Glutamatergic neuron (in vitro differentiated cells): ENCODE measurements at regions not wholly inside any gene's neighbourhood (a gene's known extent, or its start where the extent isn't known, plus 50 kb on each side); places are given as distances from the start of the nearest gene placed in this dataset.

Experiments used
- DNase-seq: peaks from one replicate; pipeline ENCODE4 v3.0.0; 2022
- H3K27ac Mint-ChIP-seq: one replicate; pipeline ENCODE4 v1.8.0; 2020; ENCODE audit warnings: mild to moderate bottlenecking, mixed read lengths, inconsistent platforms; ENCODE audit not compliant: unreplicated experiment
- H3K27me3 Mint-ChIP-seq: one replicate; pipeline ENCODE4 v1.8.0; 2020; ENCODE audit warnings: mild to moderate bottlenecking, moderate library complexity, mixed read lengths, inconsistent platforms; ENCODE audit not compliant: unreplicated experiment
- H3K36me3 Mint-ChIP-seq: one replicate; pipeline ENCODE4 v1.8.0; 2020; ENCODE audit warnings: mild to moderate bottlenecking, mixed read lengths, inconsistent platforms; ENCODE audit not compliant: unreplicated experiment
- H3K4me1 Mint-ChIP-seq: one replicate; pipeline ENCODE4 v1.8.0; 2020; ENCODE audit warnings: mild to moderate bottlenecking, low read depth, mixed read lengths, inconsistent platforms; ENCODE audit not compliant: unreplicated experiment
- H3K4me3 Mint-ChIP-seq: one replicate; pipeline ENCODE4 v1.8.0; 2020; ENCODE audit warnings: mild to moderate bottlenecking, mixed read lengths, inconsistent platforms; ENCODE audit not compliant: unreplicated experiment
- H3K9me3 Mint-ChIP-seq: one replicate; pipeline ENCODE4 v1.8.0; 2020; ENCODE audit warnings: mild to moderate bottlenecking, moderate library complexity, mixed read lengths, inconsistent platforms; ENCODE audit not compliant: unreplicated experiment
- CTCF ChIP-seq: fragments of 200-600 bp; sonication (generic); IDR thresholded peaks from one replicate; pipeline ENCODE4 v1.5.0; 2021; ENCODE audit not compliant: partially characterized antibody, unreplicated experiment

GRCh38 chr3:125654526-125654925 is 59.2 kb upstream of the OSBPL11 start:
- no peak overlapping the region for H3K27ac Mint-ChIP-seq
- H3K9me3 Mint-ChIP-seq: peaks cover 2% of the 10 kb centered on the region
- TF ChIP-seq CTCF: no peak
- H3K36me3 Mint-ChIP-seq: no peaks in the 10 kb centered on the region
- DNase-seq: no peak
- H3K27me3 Mint-ChIP-seq: no peaks in the 10 kb centered on the region
- peaks cover 6% of the 10 kb centered on the region for H3K4me1 Mint-ChIP-seq
- no peak overlapping the region for H3K4me3 Mint-ChIP-seq

GRCh38 chr3:125662675-125663074 is 67.4 kb upstream of the OSBPL11 start:
- H3K9me3 Mint-ChIP-seq: no peaks in the 10 kb centered on the region

GRCh38 chr3:125670352-125670751 is 75.1 kb upstream of the OSBPL11 start:
- no peak overlapping the region for H3K27ac Mint-ChIP-seq
- H3K4me1 Mint-ChIP-seq: no peaks in the 10 kb centered on the region
- peaks cover 2% of the 10 kb centered on the region for H3K27me3 Mint-ChIP-seq
- H3K4me3 Mint-ChIP-seq: no peak overlapping the region
- DNase-seq: no peak
- TF ChIP-seq CTCF: no peak
- H3K36me3 Mint-ChIP-seq: no peaks in the 10 kb centered on the region
- H3K9me3 Mint-ChIP-seq: no peaks in the 10 kb centered on the region

More at GRCh38 chr3:125662675-125663074, 67.4 kb upstream of the OSBPL11 start:
- no peak for TF ChIP-seq CTCF
- no peak for DNase-seq
- no peaks in the 10 kb centered on the region for H3K36me3 Mint-ChIP-seq
- H3K27ac Mint-ChIP-seq: no peak overlapping the region
- no peak overlapping the region for H3K4me3 Mint-ChIP-seq
- H3K4me1 Mint-ChIP-seq: no peaks in the 10 kb centered on the region
- no peaks in the 10 kb centered on the region for H3K27me3 Mint-ChIP-seq

- Mint-ChIP-seq H3K9me3 (no peaks in the 10 kb centered on the region), H3K4me3 (no peak overlapping the region), H3K27ac (no peak overlapping the region), H3K4me1 (no peaks in the 10 kb centered on the region), H3K27me3 (peaks cover 2% of the 10 kb centered on the region), H3K36me3 (no peaks in the 10 kb centered on the region)
- TF ChIP-seq CTCF: no peak
- DNase-seq: no peak
Observed at GRCh38 chr3:125670945-125671344, 75.6 kb upstream of the OSBPL11 start.

GRCh38 chr3:125671461-125672243 is 76.4 kb upstream of the OSBPL11 start:
- no peaks in the 10 kb centered on the region for H3K4me1 Mint-ChIP-seq
- H3K27ac Mint-ChIP-seq: no peak overlapping the region
- H3K4me3 Mint-ChIP-seq: no peak overlapping the region
- no peaks in the 10 kb centered on the region for H3K9me3 Mint-ChIP-seq
- no peak for DNase-seq
- no peaks in the 10 kb centered on the region for H3K36me3 Mint-ChIP-seq
- H3K27me3 Mint-ChIP-seq: peaks cover 2% of the 10 kb centered on the region
- TF ChIP-seq CTCF: no peak
